ENCODE measurements at regions not wholly inside any gene's neighbourhood (a gene's known extent, or its start where the extent isn't known, plus 50 kb on each side); places are given as distances from the start of the nearest gene placed in this dataset.
"Not testable (repeated sequence)": the region's sequence is repeated elsewhere in the genome, so short reads cannot be mapped to it uniquely, and the experiment has no call there.

- no peak for TF ChIP-seq GLIS3 (CRISPR knock-in tag; IDR thresholded peaks at IDR 0.05)
- no peak for TF ChIP-seq ZC3H10 (CRISPR knock-in tag; IDR thresholded peaks at IDR 0.05)
- TF ChIP-seq OSR1 (CRISPR knock-in tag; IDR thresholded peaks at IDR 0.05), result no peak
- TF ChIP-seq PPARA (CRISPR knock-in tag; IDR thresholded peaks at IDR 0.05; ENCODE audit: borderline replicate concordance), result no peak
These were observed 94.8 kb downstream of the TNFRSF13B start (continued) for GRCh38 chr17:16877099-16877498.

- no peak for TF ChIP-seq POU6F1 (CRISPR knock-in tag; IDR thresholded peaks at IDR 0.05; ENCODE audit: borderline replicate concordance, low read depth)
- TF ChIP-seq CSRNP3 (CRISPR knock-in tag; IDR thresholded peaks at IDR 0.05), result no peak
- TF ChIP-seq ZNF565 (CRISPR knock-in tag; conservative IDR thresholded peaks at IDR 0.05; ENCODE audit: low read depth), result no peak
- TF ChIP-seq CREB5 (CRISPR knock-in tag; IDR thresholded peaks at IDR 0.05; ENCODE audit: low read depth), result no peak
- TF ChIP-seq ISL1 (CRISPR knock-in tag; IDR thresholded peaks at IDR 0.05), result peak; percentile 88
These were observed 96.3 kb downstream of the TNFRSF13B start for GRCh38 chr17:16875662-16876061.

GRCh38 chr17:16874216-16874615, 97.7 kb downstream of the TNFRSF13B start:
- not testable (repeated sequence) for ATAC-seq

More at GRCh38 chr17:16875662-16876061, 96.3 kb downstream of the TNFRSF13B start:
- ATAC-seq, result no peak

- peak; percentile 86 for ATAC-seq
- TF ChIP-seq ZC3H10 (CRISPR knock-in tag; IDR thresholded peaks at IDR 0.05), result no peak
- TF ChIP-seq ZNF70 (CRISPR knock-in tag; IDR thresholded peaks at IDR 0.05), result no peak
- TF ChIP-seq PPARA (CRISPR knock-in tag; IDR thresholded peaks at IDR 0.05; ENCODE audit: borderline replicate concordance), result no peak
- no peak for TF ChIP-seq SNAI2 (CRISPR knock-in tag; IDR thresholded peaks at IDR 0.05)
- TF ChIP-seq CSDC2 (CRISPR knock-in tag; IDR thresholded peaks at IDR 0.05), result no peak
- TF ChIP-seq, protein P1, sequence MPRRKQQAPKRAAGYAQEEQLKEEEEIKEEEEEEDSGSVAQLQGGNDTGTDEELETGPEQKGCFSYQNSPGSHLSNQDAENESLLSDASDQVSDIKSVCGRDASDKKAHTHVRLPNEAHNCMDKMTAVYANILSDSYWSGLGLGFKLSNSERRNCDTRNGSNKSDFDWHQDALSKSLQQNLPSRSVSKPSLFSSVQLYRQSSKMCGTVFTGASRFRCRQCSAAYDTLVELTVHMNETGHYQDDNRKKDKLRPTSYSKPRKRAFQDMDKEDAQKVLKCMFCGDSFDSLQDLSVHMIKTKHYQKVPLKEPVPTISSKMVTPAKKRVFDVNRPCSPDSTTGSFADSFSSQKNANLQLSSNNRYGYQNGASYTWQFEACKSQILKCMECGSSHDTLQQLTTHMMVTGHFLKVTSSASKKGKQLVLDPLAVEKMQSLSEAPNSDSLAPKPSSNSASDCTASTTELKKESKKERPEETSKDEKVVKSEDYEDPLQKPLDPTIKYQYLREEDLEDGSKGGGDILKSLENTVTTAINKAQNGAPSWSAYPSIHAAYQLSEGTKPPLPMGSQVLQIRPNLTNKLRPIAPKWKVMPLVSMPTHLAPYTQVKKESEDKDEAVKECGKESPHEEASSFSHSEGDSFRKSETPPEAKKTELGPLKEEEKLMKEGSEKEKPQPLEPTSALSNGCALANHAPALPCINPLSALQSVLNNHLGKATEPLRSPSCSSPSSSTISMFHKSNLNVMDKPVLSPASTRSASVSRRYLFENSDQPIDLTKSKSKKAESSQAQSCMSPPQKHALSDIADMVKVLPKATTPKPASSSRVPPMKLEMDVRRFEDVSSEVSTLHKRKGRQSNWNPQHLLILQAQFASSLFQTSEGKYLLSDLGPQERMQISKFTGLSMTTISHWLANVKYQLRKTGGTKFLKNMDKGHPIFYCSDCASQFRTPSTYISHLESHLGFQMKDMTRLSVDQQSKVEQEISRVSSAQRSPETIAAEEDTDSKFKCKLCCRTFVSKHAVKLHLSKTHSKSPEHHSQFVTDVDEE (CRISPR knock-in tag; IDR thresholded peaks at IDR 0.05), result no peak
- TF ChIP-seq ZFP3 (CRISPR knock-in tag; IDR thresholded peaks at IDR 0.05), result no peak
- no peak for TF ChIP-seq ZNF8 (CRISPR knock-in tag; IDR thresholded peaks at IDR 0.05)
- no peak for TF ChIP-seq POU6F1 (CRISPR knock-in tag; IDR thresholded peaks at IDR 0.05; ENCODE audit: borderline replicate concordance, low read depth)
- no peak for TF ChIP-seq ZFP30 (CRISPR knock-in tag; IDR thresholded peaks at IDR 0.05)
- TF ChIP-seq CSRNP3 (CRISPR knock-in tag; IDR thresholded peaks at IDR 0.05), result no peak
- no peak for TF ChIP-seq ZNF565 (CRISPR knock-in tag; conservative IDR thresholded peaks at IDR 0.05; ENCODE audit: low read depth)
- no peak for TF ChIP-seq GLIS3 (CRISPR knock-in tag; IDR thresholded peaks at IDR 0.05)
- TF ChIP-seq TCF4 (CRISPR knock-in tag; IDR thresholded peaks at IDR 0.05; ENCODE audit: borderline replicate concordance), result no peak
- TF ChIP-seq ARNTL (CRISPR knock-in tag; IDR thresholded peaks at IDR 0.05; ENCODE audit: borderline replicate concordance, low read depth), result no peak
- TF ChIP-seq TOX (CRISPR knock-in tag; IDR thresholded peaks at IDR 0.05; ENCODE audit: borderline replicate concordance), result no peak
- no peak for TF ChIP-seq BACH2 (CRISPR knock-in tag; IDR thresholded peaks at IDR 0.05; ENCODE audit: borderline replicate concordance)
- TF ChIP-seq ISL1 (CRISPR knock-in tag; IDR thresholded peaks at IDR 0.05), result no peak
- TF ChIP-seq OSR1 (CRISPR knock-in tag; IDR thresholded peaks at IDR 0.05), result no peak
These were observed 98.5 kb downstream of the TNFRSF13B start for GRCh38 chr17:16873174-16874035.

Measured in SK-N-SH treated with all-trans-retinoic acid at 6 μM for 48 hours (cell line).